HG03432 (cell line): ENCODE measurements at regions not wholly inside any gene's neighbourhood (a gene's known extent, or its start where the extent isn't known, plus 50 kb on each side); places are given as distances from the start of the nearest gene placed in this dataset.

ENCODE experiments used
- ATAC-seq: cut with Tn5 transposase; IDR thresholded peaks from one replicate; pipeline ENCODE4 v1.9.1; 2021; ENCODE audit warnings: mild to moderate bottlenecking, moderate library complexity; ENCODE audit not compliant: unreplicated experiment

- no peak for ATAC-seq
Measured at GRCh38 chr1:218754477-218754876, 409.3 kb downstream of the TGFB2 start.

GRCh38 chr1:218755128-218755527 is 410.0 kb downstream of the TGFB2 start:
- no peak for ATAC-seq

- ATAC-seq = no peak
Measured at GRCh38 chr1:218759795-218760194, 413.9 kb upstream of the LYPLAL1 start.

DNA sequence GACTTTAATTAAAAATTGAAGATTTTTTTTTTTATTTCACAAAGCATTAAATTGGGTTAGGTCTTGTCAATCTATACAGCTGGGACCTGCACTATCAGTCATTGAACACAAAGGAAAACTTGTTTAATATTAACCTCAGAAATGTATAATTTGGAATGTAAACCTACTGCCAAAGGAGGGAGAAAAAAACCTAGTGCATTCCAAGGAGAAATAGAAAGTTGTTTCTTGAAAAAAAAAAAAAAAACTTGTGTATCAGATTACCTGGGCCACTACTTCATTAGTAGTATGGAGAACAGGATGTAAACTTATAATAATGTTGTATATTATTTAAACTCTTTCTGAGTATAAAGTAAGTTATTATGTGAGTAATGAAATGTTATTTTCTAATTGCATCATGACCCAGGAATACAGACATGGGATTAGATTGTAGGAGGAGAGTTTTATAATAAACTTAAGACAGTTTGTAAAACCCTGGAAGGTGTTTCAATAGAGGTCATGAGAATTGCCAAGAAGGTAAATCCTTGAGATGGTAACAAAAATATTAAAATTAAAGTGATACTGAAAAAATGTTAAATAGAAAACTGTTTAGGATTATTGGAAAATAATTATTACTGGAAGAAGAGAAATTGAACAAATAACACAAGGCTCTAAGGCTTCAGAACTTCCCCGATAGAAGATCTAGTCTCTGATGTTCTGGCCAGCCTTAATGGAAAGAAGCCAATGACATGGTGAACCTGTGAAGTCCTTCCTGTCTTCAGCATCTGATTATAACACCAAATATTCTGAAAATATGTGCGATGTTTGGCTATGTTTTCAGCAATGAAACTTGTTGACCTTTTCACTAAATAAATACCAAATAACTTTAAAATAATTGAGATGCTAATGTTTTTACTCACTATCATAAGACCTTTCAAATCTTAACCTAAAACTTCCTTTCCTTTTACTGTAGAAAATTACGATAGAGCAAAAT is 412.8 kb upstream of the LYPLAL1 start:
- ATAC-seq = no peak

- no peak for ATAC-seq
Measured at GRCh38 chr1:218763538-218763937, 410.1 kb upstream of the LYPLAL1 start.

DNA sequence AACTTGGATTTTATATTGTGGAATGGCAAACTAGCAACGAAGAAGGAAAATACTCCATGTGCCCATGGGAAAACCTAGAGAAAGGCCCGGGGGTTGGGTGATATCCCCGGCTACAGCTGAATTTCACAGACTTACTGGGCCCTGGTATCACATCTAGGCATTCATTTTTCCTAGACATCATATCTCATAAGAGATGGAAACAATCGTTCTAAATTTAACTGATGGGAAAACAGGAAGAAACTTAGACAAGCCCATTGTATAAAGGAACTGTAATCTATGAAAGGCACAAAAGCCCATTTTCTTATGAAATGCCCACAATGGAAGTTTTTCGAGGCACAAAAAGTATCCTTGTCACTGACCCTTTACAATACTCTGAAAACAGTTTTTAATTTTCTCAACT is 407.9 kb upstream of the LYPLAL1 start:
- no peak for ATAC-seq

GRCh38 chr1:218771931-218772330 is 401.7 kb upstream of the LYPLAL1 start:
- no peak for ATAC-seq

DNA sequence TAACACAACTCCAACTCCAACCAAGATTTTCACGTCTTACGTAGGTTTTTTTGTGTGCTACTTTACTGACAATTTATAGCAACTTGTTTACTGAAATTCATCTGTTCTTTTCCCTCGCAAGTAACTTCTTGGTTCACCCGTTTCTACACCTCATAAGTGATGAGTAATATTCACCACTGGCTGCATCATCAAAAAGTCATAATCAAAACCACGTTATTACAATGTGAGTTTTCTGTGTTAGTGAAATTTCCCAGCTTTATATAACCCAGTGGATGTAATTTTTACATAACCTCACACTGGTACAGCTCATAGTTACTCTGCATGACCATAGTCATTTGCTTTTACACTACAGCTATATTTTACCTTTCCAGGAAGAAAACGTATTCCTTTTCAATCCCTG is 401.1 kb upstream of the LYPLAL1 start:
- no peak for ATAC-seq

GRCh38 chr1:218775501-218776021 is 398.1 kb upstream of the LYPLAL1 start:
- no peak for ATAC-seq

DNA sequence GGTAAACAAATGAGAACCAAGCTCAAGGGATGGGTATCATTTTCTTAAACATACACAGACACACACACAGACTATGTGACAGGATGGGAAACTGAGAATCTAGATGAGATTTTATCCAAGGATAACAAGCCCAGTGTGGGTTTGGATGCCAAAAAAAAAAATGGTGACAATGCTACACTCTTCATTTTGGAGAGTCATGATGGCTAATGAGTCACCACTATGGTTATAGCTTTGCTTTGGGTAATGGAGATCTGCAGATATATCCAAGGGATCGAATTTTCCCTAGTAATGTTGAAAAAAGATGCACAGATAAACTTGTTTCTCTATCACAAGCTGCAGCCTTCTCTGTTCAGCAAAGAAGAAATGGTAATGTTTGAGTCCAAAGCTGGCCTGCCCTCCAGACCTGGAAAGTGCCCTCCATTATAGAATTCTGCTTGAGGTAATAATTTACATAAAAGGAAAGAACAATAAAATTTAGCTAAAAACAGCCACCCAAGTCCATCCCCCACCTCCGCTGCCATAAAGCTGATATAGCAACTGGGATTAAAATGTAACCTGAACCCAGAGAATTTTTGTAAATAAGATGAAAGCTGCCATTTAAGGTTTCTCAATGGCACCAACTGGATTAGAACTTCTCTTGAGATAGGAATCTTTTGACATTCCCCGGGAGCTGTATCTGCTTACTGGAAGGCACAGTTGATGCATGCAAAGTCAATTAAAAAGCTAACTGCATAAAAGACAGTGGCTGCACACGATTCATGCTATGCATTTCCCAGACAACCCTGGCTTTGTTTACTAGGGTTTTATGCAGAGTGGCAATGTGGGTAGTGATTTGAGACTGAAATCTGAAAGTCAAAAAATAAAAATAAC is 395.2 kb upstream of the LYPLAL1 start:
- no peak for ATAC-seq

GRCh38 chr1:218779341-218780100 is 394.2 kb upstream of the LYPLAL1 start:
- no peak for ATAC-seq

DNA sequence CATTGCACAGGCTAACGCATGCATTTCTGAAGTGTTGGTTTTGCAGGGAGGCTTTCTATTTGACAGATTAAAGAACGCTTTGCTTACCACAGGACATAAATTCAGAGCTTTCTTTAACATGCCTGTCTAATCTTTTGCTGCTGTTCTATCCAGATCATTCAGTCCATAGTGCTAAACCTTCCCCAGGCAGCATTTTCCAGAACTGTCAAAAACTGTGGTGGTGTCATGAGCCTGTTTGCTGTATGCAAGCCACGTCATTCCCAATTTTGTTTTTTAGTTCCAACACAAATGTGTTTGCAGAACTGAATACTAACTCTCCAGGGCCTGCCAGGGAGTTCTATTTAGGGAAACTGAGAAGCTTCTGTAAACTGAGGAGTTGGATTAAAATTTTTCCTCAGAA is 390.5 kb upstream of the LYPLAL1 start:
- no peak for ATAC-seq

DNA sequence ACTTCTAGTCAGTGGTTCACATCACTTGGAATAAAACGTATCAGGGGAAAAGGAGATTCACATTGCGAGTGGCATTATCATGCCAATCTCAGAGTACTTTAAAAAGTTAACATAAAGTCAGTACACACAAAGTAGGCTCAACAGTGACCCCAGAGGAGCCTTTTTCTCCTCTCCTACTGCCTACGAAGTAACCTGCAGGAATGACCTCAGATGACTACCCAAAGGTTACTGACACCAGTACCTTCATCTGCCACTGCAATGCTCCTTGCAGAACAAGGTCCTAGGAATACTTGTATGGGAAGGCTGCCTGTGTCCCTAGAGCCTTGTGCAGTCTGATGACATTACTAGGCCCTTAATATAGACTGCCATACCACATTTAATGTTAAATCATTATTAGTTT is 389.8 kb upstream of the LYPLAL1 start:
- no peak for ATAC-seq

- ATAC-seq = no peak
Measured at GRCh38 chr1:218785928-218786327, 387.8 kb upstream of the LYPLAL1 start.

GRCh38 chr1:218787826-218788225 is 385.9 kb upstream of the LYPLAL1 start:
- no peak for ATAC-seq

DNA sequence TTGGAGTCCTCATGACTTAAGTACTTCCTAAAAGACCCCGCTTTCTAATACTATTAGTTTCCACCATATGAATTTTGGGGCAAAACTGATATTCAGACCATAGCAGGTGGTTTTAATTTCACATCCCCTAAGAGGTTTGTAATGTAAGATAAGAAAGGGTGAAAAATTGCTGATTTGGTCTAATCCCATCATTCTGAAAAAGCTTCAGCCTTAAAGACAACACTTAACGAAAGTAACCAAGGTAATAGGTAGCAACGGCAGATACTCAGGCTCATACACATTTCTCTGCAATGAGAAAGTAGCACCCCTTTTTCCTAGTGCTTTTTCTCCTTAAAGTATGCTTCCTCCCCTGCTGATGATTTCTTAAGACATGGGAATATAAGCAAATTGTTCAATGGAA is 376.9 kb upstream of the LYPLAL1 start:
- no peak for ATAC-seq

DNA sequence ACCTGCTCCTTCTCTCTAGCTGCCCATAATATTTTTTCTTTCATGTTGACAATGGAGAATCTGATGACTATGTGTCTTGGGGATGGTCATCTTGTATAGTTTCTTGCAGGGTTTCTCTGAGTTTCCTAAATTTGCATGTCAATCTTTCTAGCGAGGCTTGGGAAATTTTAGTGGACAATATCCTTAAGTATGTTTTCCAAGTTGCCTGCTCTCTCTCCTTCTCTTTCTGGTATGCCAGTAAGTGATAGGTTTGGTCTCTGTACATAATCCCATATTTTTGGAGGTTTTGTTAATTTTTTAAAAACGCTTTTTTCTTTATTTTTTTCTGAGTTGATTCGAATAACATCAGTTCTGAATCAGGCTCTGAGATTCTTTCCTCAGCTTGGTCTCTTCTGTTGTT is 370.9 kb upstream of the LYPLAL1 start:
- no peak for ATAC-seq

GRCh38 chr1:218803351-218803997 is 370.2 kb upstream of the LYPLAL1 start:
- ATAC-seq = no peak

DNA sequence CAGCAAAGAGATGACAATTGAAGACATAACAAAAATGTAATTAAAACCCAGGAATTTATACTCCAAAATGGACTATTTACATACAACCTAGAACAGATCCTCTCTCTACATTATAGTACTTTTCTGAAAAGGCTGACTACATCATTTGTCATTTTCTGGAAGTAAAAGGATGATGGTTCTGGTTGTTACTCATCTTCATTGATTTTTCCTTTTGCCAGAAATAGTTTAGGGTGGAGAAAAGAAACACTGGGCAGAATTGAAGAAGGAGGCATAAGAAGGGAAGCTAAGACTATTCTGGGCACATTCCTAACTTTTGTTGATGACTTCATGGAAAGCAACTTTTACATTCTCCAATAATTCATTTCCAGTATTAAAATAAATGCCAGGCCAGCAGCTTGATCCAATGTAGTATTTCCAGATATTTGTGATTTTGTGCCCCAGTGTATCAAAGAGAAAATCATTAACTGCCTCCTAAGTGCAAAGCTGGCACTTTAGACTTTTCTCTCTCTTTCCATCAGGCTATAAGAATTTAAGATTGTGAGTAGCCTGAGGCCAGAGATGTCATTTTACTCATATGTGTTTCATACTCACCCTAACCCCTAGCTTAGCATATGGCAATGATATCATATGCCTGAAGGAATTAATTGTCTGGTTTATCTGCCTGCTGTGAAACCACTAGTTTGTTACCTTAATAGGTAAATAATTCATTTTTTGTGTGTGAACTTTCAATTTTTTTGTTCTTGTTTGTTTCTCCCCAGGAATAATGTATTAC is 369.5 kb upstream of the LYPLAL1 start:
- no peak for ATAC-seq

DNA sequence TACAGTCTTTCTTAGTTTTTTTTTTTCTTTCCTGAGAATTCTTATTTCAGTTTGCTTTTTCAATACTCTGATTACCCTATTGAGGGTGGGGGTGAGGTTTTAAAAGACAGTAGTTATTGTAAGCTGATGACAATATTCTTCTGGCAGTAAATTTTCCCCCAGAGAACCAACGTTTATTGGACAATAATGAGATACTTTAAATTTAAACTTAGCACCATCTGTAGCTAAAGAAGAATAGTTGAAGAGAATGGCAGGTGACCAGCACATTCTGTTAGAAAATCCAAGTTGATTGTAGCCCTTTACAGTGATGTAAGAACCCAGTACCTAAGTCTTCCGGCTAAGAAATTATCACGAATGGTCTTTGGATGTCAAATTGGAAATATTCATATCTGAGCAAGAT is 364.6 kb upstream of the LYPLAL1 start:
- no peak for ATAC-seq
